ENCODE measurements at regions not wholly inside any gene's neighbourhood (a gene's known extent, or its start where the extent isn't known, plus 50 kb on each side); places are given as distances from the start of the nearest gene placed in this dataset.

DNA sequence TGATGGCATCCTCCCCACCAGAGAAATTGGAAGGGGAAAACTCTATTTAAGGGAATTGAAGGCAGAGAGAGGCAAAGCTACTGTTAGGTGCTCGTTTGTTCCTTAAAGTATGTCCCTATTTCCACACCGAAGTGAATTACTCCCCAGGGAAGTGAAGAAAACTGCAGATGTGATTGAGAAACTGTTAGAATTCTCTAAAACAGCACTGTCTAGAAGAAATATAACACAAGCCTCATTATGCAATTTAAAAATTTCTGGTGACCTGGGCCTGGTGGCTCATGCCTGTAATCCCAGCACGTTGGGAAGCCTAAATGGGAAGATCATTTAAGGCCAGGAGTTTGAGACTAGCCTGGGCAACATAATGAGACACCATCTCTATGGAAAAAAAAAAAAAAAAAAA, 305.0 kb downstream of the SHQ1 start:
- TF ChIP-seq, protein P1, sequence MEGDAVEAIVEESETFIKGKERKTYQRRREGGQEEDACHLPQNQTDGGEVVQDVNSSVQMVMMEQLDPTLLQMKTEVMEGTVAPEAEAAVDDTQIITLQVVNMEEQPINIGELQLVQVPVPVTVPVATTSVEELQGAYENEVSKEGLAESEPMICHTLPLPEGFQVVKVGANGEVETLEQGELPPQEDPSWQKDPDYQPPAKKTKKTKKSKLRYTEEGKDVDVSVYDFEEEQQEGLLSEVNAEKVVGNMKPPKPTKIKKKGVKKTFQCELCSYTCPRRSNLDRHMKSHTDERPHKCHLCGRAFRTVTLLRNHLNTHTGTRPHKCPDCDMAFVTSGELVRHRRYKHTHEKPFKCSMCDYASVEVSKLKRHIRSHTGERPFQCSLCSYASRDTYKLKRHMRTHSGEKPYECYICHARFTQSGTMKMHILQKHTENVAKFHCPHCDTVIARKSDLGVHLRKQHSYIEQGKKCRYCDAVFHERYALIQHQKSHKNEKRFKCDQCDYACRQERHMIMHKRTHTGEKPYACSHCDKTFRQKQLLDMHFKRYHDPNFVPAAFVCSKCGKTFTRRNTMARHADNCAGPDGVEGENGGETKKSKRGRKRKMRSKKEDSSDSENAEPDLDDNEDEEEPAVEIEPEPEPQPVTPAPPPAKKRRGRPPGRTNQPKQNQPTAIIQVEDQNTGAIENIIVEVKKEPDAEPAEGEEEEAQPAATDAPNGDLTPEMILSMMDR (IDR thresholded peaks at IDR 0.05; ENCODE audit: low read depth, low read length): no peak
- TF ChIP-seq POLR2A (IDR thresholded peaks at IDR 0.05; ENCODE audit: extremely low read depth, insufficient read length) (no peak), MYC (IDR thresholded peaks at IDR 0.05; ENCODE audit: low read depth, low read length) (no peak)
